ENCODE measurements at regions not wholly inside any gene's neighbourhood (a gene's known extent, or its start where the extent isn't known, plus 50 kb on each side); places are given as distances from the start of the nearest gene placed in this dataset.

DNA sequence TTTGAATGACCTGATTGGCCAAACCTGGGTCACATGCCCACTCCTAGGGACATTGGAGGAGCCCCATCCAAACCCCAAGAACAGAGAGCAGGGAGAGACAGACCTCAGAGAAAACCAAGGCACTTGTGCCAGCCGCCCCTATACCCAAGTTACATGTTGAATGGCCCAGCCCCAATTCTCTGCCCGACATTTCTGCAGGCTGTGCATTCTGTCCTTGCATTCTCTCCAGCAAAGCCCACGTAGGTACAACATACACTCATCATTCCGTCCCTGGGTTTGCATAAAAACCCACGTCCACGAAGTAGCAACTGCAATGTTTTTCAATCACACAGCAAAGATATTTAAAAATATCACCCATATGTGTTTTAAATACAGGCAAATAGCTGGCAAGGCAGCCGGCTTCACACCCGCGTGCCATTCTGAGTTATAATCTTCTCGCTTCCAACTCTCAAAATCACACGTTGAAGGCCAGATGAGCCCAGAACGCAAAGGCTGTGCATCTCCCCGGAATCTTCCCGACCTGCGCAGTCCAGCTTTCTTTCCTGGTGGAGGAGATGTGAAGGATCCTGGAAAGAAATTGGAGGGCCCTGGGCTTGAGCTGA, 91.7 kb upstream of the MYL2 start:
- no peak for DNase-seq (ENCODE audit: low read depth)

DNA sequence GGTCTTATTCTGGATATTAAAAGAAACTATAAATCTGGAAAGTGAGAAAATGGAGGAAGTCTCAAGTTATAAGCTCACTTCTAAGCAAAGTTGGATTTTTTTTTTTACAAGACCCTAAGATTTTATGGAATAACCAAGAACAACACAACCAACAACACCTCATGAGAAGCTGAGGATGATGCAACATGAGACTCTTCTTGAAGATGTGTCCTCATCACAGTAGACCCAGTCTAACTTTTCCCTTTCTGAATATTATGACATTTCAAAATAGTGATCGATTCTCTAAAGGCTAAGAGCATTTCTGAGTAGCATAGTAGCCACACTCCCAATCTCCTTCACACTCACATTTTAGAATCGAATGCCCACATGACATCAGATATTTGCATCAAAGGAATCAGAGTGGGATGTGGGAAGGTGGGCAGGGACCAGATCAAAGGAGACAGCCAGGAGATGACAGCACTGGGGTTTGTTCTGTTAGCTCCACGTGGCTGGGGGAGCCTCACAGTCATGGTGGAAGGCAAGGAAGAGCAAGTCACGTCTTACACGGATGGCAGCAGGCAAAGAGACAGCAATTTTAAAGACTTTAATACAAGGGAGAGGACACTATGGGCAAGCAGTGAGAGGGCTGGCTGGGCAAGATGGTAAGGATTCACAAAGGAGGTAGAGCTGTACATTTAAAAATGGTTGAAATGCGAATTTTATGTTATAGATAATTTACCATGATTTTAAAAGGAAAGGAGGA, 90.7 kb upstream of the MYL2 start:
- DNase-seq (ENCODE audit: low read depth), result no peak

DNA sequence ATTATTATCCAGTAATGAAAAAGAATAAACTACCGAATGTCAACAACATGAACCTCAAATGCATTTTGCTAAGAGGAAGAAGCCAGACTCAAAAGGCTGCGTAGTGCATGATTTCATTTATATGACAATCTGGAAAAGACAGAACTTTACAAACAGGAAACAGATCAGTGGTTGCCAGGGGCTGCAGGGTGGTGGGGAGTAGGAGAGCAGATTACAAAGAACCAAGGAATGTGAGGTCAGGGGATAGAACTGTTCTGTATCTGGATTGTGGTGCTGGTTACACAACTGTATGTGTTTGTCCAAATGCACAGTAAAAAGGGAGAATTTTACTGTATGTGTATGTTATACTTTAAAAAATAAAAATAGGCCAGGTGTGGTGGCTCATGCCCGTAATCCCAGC, 89.7 kb upstream of the MYL2 start:
- DNase-seq (ENCODE audit: low read depth), result no peak

DNA sequence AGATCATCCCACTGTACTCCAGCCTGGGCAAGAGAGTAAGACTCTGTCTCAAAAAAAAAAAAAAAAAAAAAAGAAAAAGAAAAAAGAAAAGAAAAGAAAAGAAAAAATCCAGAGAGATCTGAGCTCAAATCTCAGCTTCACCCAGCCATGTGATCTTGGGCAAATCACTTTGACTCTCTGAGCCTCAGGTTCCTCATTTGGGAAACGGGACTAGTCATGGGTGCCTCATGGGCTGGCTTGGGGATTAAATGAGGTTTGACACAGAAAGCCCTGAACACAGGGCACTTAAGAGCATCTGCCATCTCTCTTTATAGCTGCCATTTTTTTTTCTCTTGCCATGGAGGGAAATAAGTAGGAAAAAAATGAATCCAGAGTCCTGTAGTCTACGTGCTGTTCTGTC, 86.2 kb upstream of the MYL2 start:
- no peak for DNase-seq (ENCODE audit: low read depth)

DNA sequence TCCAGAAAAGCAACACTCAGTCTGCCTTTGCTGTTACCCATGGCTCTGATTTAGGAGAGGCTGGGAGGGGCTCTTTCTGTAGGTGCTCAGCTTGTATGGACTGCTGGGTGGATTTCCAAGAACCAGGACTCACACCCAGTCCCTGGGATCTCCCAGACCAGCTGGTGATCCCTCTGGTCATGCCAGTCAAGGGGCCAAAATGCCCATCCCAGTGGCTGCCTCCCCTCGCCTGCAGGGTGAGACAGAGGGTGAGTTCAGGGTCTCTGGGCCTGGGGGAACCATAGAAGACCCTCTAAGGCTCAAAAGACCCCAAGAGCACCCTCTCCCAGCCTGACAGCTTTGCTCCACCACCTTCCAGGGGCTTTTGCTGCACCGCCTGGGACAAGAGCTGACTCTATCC, 78.6 kb upstream of the MYL2 start:
- no peak for DNase-seq (ENCODE audit: low read depth)

DNA sequence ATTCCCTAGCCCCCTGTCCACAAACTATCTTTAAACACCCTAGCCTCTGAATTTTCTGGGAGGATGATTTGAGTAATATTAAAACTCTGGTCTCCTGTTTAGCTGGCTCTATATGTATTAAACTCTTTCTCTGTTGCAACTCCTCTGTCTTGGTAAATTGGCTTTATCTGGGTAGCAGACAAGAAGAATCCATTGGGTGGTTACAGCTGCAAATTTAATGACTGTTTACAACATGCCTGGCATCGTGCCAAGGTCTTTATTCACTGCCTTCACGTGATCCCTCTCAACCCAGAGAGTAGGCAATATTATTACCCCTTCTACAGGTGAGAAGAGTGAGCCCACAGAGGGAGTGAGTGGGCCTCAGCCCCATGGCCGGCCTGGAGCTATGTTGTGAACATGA, 77.8 kb upstream of the MYL2 start:
- DNase-seq (ENCODE audit: low read depth), result no peak

DNA sequence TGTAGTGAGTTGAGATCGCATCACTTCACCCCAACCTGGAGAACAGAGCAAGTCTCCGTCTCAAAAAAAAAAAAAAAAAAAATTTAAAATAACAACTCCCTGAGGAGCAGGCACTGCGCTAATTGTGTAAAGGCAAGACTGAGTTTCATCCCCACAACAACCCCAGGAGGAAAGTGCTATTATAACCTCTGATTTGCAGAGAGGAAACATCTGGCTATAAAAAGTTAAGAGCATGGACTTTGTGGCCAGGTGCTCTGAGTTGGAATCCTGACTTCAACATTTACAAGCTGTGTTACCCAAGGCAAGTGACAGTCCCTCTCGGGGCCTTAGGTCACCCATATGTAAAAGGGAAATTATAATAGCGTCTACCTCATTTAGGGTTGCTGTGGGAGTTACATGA, 76.0 kb upstream of the MYL2 start:
- DNase-seq (ENCODE audit: low read depth), result no peak

DNA sequence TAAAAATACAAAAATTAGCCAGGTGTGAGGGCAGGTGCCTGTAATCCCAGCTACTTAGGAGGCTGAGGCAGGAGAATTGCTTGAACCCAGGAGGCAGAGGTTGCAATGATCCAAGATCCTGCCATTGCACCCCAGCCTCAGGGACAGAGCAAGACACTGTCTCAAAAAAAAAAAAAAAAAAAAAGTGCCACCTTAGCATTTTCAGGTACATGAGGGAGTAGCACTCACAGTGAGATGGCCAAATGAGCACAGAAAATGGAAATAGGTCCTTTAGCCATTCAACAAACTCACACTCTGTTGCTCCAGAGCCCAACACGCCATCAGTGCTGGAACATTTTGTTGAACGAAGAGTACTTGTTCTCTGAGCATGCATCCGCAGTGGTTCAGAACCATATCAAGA, 75.2 kb upstream of the MYL2 start:
- no peak for DNase-seq (ENCODE audit: low read depth)

DNA sequence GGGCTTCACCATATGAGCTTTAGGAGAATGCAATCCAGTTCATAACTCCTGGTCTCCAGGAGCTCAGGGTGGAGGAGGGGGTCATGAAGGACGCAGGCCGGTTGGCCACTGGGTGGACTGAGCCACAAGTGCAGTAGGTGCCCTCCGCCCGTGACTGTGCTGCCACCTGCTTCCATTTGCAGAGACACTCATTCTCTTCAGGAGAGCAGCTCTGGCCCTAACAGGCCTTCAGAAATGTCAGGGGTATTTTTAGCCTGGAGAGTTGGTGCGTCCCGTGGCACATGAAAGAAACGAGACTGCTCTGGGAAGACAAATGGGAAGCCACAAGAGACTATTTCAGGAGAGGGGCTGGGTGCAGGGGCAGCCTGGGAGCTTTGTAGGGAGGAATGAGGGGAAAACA, 74.6 kb upstream of the MYL2 start:
- no peak for DNase-seq (ENCODE audit: low read depth)

DNA sequence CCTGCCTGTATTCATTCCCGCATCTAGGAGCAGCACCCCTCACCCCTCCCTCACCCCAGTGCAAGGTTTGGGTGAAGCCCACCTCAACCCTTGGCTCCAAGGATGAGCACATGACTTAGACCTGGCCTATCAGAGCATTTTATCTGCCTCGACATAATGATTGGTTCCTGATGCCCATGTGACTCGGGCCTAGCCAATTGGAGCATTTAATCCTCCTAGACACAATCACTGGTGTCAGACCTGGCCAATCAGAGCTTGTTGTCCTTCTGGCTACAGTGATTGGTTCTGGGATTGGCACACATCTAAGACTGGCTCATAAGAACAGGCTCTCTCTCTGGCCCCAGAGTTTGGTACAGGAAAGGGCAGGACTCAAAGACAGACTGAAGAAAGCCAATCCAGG, 73.1 kb upstream of the MYL2 start:
- DNase-seq (ENCODE audit: low read depth), result no peak

DNA sequence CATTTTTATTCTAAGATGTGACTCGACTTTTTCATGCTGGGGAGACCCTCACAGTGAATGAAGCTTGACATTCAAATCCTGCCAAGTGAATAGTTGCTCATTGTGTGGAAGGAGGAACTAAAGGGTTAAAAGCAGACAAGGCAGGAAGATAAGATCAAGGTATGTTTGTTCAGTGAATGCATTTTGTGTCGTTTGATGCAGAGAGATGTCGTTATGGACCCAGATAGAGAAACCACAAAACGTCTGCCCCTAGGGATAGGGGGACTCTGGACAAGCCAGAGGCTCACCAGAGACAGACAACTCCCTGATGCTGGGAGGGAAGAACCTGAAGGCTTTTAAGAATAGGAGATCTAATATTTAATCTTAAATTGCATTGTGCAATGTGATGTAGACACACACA, 72.5 kb upstream of the MYL2 start:
- no peak for DNase-seq (ENCODE audit: low read depth)

DNA sequence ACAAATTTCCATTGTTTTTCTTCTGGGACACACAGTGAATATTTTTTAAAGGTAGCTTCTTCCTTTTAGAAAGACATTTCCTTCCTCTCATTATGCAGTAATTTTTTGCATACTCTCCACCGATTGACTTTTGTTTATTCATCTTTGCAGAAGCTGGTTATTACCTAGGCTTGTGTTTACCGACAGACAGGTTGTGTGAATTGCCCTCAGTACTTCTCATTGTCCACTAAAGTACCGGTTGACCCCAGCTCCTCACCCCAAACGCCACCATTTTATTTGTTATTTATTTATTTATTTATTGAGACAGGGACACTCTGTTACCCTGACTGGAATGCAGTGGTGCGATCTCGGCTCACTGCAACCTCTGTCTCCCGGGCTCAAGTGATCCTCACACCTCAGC, 63.4 kb upstream of the MYL2 start:
- no peak for DNase-seq (ENCODE audit: low read depth)

DNA sequence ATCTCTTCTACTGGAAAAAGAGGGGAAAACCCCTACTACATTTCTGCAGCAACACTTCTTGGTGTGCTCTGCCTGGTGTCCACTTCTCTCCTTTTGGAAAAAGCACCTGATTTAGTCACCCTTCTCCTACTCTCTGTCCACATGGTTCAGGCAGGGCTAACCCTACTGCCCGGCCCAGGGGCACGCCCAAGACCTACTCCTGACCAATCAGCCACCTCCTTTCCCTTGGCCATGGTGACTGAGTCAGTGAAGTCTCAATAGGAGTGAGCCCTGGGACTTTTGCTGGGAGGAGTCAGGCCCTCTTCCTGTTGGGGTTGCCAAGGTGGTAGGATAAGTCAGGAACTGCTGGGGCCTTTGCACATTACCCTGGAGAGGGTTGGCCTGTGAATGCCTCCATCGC, 52.5 kb upstream of the MYL2 start:
- no peak for DNase-seq (ENCODE audit: low read depth)

DNA sequence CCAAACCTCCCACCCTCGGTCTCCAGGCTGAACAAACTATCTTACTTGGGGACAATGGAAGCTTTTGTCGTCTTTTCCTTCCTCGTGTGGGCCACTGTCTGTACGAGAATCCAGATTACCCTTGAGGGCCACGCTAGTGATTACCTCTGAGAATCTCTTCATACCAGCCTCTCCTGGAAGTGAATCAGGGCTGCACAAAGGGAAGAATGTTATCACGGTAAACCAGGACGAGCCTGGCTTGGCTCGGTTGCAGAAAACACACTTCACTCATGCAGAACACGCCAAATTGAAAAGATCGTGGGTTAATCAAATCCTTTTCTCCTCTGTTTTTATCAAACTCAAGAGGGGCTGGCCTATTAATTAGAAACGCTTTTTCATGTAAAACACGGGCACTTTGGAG, 51.6 kb upstream of the MYL2 start:
- DNase-seq (ENCODE audit: low read depth), result no peak

DNA sequence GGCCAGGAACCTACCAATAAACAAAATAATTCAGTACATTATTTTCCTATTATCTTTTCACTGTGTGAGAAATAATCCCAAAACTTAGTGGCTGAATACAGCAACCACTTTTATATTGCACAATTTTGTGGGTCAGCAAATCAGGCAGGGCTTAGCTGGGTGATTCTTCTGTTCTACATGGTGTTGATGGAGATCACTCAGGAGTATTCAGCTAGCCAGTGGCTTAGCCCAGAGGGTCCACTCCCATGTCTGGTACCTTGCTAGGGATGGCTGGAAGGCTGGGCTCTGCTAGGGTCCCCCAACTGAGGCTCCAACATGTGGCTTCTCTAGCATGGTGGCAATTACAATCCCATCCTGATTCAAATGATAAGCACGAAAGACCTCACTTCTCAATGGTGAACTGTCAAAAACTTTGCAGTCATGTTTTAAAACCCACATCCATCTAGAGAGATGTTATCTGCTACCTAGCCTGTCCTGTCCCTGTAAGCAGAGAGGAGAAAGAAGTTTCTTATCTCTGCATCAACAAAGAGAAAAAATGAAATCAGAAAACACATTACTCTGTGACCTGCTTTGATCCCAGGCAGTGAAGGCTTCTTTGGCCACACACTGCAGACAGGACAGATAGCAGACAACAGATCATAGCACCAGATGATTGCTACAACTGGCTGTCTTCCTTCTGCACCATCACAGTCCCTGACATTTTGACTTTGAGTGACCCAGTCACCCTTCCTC, 51.0 kb upstream of the MYL2 start:
- DNase-seq (ENCODE audit: low read depth), result no peak
